ENCODE measurements at regions not wholly inside any gene's neighbourhood (a gene's known extent, or its start where the extent isn't known, plus 50 kb on each side); places are given as distances from the start of the nearest gene placed in this dataset.

DNA sequence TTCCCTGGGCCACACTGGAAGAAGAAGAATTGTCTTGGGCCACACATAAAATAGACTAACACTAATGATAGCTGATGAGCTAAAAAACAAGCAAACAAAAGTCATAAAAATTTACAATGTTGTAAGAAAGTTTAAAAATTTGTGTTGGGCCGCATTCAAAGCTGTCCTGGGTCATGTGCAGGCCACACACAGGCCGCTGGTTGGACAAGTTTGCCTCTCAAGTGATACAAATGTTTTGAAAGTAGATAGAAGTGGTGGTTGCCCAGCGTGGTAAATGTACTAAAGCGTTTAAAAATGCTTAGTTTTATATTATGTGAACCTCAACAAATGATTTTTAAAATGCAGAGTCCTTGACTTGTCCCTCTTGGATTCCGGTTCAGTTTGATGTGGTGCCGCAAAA, 94.9 kb upstream of the TBCA start (continued):
- TF ChIP-seq, protein P1, sequence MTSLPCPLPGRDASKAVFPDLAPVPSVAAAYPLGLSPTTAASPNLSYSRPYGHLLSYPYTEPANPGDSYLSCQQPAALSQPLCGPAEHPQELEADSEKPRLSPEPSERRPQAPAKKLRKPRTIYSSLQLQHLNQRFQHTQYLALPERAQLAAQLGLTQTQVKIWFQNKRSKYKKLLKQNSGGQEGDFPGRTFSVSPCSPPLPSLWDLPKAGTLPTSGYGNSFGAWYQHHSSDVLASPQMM (CRISPR knock-in tag; IDR thresholded peaks at IDR 0.05): no peak
- TF ChIP-seq, protein P2, sequence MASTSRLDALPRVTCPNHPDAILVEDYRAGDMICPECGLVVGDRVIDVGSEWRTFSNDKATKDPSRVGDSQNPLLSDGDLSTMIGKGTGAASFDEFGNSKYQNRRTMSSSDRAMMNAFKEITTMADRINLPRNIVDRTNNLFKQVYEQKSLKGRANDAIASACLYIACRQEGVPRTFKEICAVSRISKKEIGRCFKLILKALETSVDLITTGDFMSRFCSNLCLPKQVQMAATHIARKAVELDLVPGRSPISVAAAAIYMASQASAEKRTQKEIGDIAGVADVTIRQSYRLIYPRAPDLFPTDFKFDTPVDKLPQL (IDR thresholded peaks at IDR 0.05; ENCODE audit: extremely low read depth, insufficient read length): no peak
- TF ChIP-seq LEF1 (IDR thresholded peaks at IDR 0.05) (no peak), SAP30 (IDR thresholded peaks at IDR 0.05; ENCODE audit: borderline replicate concordance, insufficient read depth, low read depth, low read length, poor library complexity, severe bottlenecking) (no peak)

DNA sequence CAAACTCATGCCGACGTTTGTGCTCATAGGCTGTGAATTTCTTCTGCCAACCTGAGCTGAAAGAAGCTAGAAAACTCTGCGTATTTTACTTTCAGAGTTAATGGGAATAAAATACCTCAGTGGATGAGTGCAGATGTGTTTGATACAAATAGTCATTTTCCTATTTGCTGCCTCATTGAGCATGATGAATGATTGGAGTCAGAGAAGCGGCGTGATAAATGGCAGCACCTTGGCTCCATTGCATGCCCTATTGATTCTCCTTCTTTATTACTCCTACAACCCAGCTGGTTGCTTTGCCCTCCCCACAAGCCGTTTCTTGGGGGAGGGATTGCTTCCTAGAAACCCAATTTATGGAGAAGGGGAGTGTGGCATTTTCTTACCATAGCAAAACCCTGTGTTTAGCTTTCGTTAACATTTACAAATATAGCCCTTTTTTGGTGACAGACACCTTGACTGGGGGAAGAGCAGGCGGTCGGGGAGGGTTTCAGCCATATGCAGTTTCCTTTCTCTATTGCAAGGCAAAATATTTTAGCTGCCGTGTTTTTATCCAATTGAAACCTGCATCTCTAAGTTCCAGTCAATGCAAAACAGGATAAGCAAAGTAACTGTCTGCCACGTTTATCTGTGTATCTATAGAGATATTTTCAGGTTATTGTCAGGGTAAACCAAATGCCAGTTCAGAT, 93.1 kb upstream of the TBCA start:
- 6% methylated on average over 11 of the region's 11 CpGs for WGBS (ENCODE audit: insufficient coverage, low coverage, missing lambda C conversion rate)
- TF ChIP-seq BACH1 (tag; IDR thresholded peaks at IDR 0.05): no peak
- TF ChIP-seq ESRRB (CRISPR knock-in tag; IDR thresholded peaks at IDR 0.05; ENCODE audit: borderline replicate concordance): no peak
- TF ChIP-seq, protein P3, sequence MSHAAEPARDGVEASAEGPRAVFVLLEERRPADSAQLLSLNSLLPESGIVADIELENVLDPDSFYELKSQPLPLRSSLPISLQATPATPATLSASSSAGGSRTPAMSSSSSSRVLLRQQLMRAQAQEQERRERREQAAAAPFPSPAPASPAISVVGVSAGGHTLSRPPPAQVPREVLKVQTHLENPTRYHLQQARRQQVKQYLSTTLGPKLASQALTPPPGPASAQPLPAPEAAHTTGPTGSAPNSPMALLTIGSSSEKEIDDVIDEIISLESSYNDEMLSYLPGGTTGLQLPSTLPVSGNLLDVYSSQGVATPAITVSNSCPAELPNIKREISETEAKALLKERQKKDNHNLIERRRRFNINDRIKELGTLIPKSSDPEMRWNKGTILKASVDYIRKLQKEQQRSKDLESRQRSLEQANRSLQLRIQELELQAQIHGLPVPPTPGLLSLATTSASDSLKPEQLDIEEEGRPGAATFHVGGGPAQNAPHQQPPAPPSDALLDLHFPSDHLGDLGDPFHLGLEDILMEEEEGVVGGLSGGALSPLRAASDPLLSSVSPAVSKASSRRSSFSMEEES (CRISPR knock-in tag; IDR thresholded peaks at IDR 0.05): no peak
- no peak for TF ChIP-seq ZNF347 (CRISPR knock-in tag; IDR thresholded peaks at IDR 0.05; ENCODE audit: low read depth)
- no peak for TF ChIP-seq SIRT6 (IDR thresholded peaks at IDR 0.05; ENCODE audit: low read depth, low read length)
- TF ChIP-seq ZNF212 (CRISPR knock-in tag; IDR thresholded peaks at IDR 0.05): no peak
- TF ChIP-seq ZKSCAN3 (CRISPR knock-in tag; IDR thresholded peaks at IDR 0.05): no peak
- no peak for TF ChIP-seq GATA2 (CRISPR knock-in tag; IDR thresholded peaks at IDR 0.05)
- TF ChIP-seq ATF7 (IDR thresholded peaks at IDR 0.05): no peak
- no peak for TF ChIP-seq ZNF79 (CRISPR knock-in tag; IDR thresholded peaks at IDR 0.05; ENCODE audit: low read depth)
- TF ChIP-seq ZBTB17 (CRISPR knock-in tag; IDR thresholded peaks at IDR 0.05): no peak

More for the DNA sequence above, 93.1 kb upstream of the TBCA start:
- Histone ChIP-seq H3K4me1 (replicated peaks in 1 of 2; ENCODE audit: control insufficient read depth in 2 of 2, insufficient read depth in 2 of 2, low read length in 2 of 2) (no peaks in the 10 kb centered on the region), H3K27ac (ENCODE audit: extremely low read depth, low read depth, low read length) (no peak overlapping the region), H4K20me1 (replicated peaks; ENCODE audit: control insufficient read depth, insufficient read depth, low read length) (no peaks in the 10 kb centered on the region), H3K9ac (ENCODE audit: insufficient read depth in 1 of 2, low read depth in 2 of 2, low read length in 2 of 2) (no peak overlapping the region), H3K4me2 (ENCODE audit: insufficient read depth, low read length) (no peak overlapping the region), H3K36me3 (ENCODE audit: control insufficient read depth, insufficient read depth, low read length) (no peaks in the 10 kb centered on the region), H3K27me3 (ENCODE audit: control insufficient read depth in 2 of 2, insufficient read depth in 2 of 2, low read length in 2 of 2) (peaks cover 20 to 39% of the 10 kb centered on the region in 2 experiments), H2AFZ (ENCODE audit: low read depth, low read length) (no peak overlapping the region; the same call in 1 of the 2 replicates), H3K4me3 (no peak overlapping the region), H3K9me1 (ENCODE audit: control insufficient read depth, insufficient read depth, low read length) (no peaks in the 10 kb centered on the region), H3K9me3 (replicated peaks; ENCODE audit: control insufficient read depth, insufficient read depth, low read depth, low read length) (no peaks in the 10 kb centered on the region), H3K79me2 (ENCODE audit: control insufficient read depth, insufficient read depth, low read length) (no peaks in the 10 kb centered on the region)
- DNase-seq (ENCODE audit: extremely low read depth in 1 of 4, low spot score in 3 of 4): no peak
- no peak for ATAC-seq
- CTCF ChIA-PET (ENCODE audit: low intra/inter-chr PET ratio): no interaction called here
- no peak for FAIRE-seq
- in situ Hi-C loops (cut with MboI): no loop called here
- no TSS peak for BruUV-seq (replicated peaks)
- intact Hi-C loops (cut with micrococcal nuclease): loop anchor here (5.0 to 10.0 kb wide), 2 partner anchors 38 to 116 kb away; no protein-coding TSS in a partner anchor
- POLR2A ChIA-PET: interaction anchor here (0.7 to 1.4 kb wide), 3 partner anchors 8 to 20 kb away, joined by 3 read pairs; no protein-coding TSS in a partner anchor
